Nephron progenitor cell (in vitro differentiated cells): ENCODE measurements at regions not wholly inside any gene's neighbourhood (a gene's known extent, or its start where the extent isn't known, plus 50 kb on each side); places are given as distances from the start of the nearest gene placed in this dataset.

Experiments
- DNase-seq: peaks from one replicate; pipeline ENCODE4 v3.0.0; 2021
- H3K27ac Mint-ChIP-seq: 2 replicates; pipeline ENCODE4 v1.8.0; 2021; ENCODE audit warnings: mild to moderate bottlenecking, moderate library complexity, mixed read lengths
- H3K27me3 Mint-ChIP-seq: 2 replicates; pipeline ENCODE4 v1.8.0; 2021; ENCODE audit warnings: mild to moderate bottlenecking, low read depth, mixed read lengths; ENCODE audit not compliant: poor library complexity
- H3K36me3 Mint-ChIP-seq: 2 replicates; pipeline ENCODE4 v1.8.0; 2021; ENCODE audit warnings: low read depth, mixed read lengths
- H3K4me1 Mint-ChIP-seq: 2 replicates; pipeline ENCODE4 v1.8.0; 2021; ENCODE audit warnings: mixed read lengths
- H3K4me3 Mint-ChIP-seq: 2 replicates; pipeline ENCODE4 v1.8.0; 2021; ENCODE audit warnings: mild to moderate bottlenecking, moderate library complexity, mixed read lengths
- H3K9me3 Mint-ChIP-seq: 2 replicates; pipeline ENCODE4 v1.8.0; 2021; ENCODE audit warnings: mild to moderate bottlenecking, moderate library complexity, mixed read lengths
- CTCF ChIP-seq: fragments of 200-600 bp; sonication (generic); IDR thresholded peaks from 2 replicates; pipeline ENCODE4 v1.5.0; 2021; ENCODE audit warnings: antibody characterized with exemption

GRCh38 chr16:79366635-79367034 is 233.9 kb downstream of the MAF start:
- peaks cover 10% of the 10 kb centered on the region for H3K27me3 Mint-ChIP-seq
- no peak for TF ChIP-seq CTCF
- H3K36me3 Mint-ChIP-seq = peaks cover 5% of the 10 kb centered on the region
- no peak overlapping the region for H3K27ac Mint-ChIP-seq
- H3K9me3 Mint-ChIP-seq = peaks cover 16% of the 10 kb centered on the region
- H3K4me3 Mint-ChIP-seq = no peak overlapping the region
- no peaks in the 10 kb centered on the region for H3K4me1 Mint-ChIP-seq
- no peak for DNase-seq

- peaks cover 9% of the 10 kb centered on the region for H3K9me3 Mint-ChIP-seq
- H3K4me1 Mint-ChIP-seq = no peaks in the 10 kb centered on the region
- peaks cover 7% of the 10 kb centered on the region for H3K27me3 Mint-ChIP-seq
- TF ChIP-seq CTCF = no peak
- no peaks in the 10 kb centered on the region for H3K36me3 Mint-ChIP-seq
- no peak for DNase-seq
- H3K4me3 Mint-ChIP-seq = no peak overlapping the region
- no peak overlapping the region for H3K27ac Mint-ChIP-seq
Observed at GRCh38 chr16:79365702-79366101, 234.8 kb downstream of the MAF start.

- no peak for TF ChIP-seq CTCF
- Mint-ChIP-seq H3K27me3 (peaks cover 12% of the 10 kb centered on the region), H3K9me3 (peaks cover 6% of the 10 kb centered on the region), H3K4me3 (no peak overlapping the region), H3K4me1 (no peaks in the 10 kb centered on the region), H3K36me3 (no peaks in the 10 kb centered on the region), H3K27ac (no peak overlapping the region)
- no peak for DNase-seq
Observed at GRCh38 chr16:79363484-79363883, 237.1 kb downstream of the MAF start.

GRCh38 chr16:79363035-79363434 is 237.5 kb downstream of the MAF start:
- TF ChIP-seq CTCF = no peak
- Mint-ChIP-seq H3K4me1 (no peaks in the 10 kb centered on the region), H3K36me3 (no peaks in the 10 kb centered on the region), H3K27me3 (peaks cover 12% of the 10 kb centered on the region), H3K9me3 (peaks cover 6% of the 10 kb centered on the region), H3K27ac (no peak overlapping the region), H3K4me3 (no peak overlapping the region)
- no peak for DNase-seq

- H3K27ac Mint-ChIP-seq = no peak overlapping the region
- no peak for DNase-seq
- H3K4me1 Mint-ChIP-seq = no peaks in the 10 kb centered on the region
- H3K4me3 Mint-ChIP-seq = no peak overlapping the region
- peaks cover 12% of the 10 kb centered on the region for H3K27me3 Mint-ChIP-seq
- H3K36me3 Mint-ChIP-seq = no peaks in the 10 kb centered on the region
- TF ChIP-seq CTCF = no peak
- peaks cover 6% of the 10 kb centered on the region for H3K9me3 Mint-ChIP-seq
Observed at GRCh38 chr16:79362300-79362970, 238.1 kb downstream of the MAF start.

- Mint-ChIP-seq H3K27me3 (peaks cover 14% of the 10 kb centered on the region), H3K4me3 (no peak overlapping the region), H3K9me3 (no peaks in the 10 kb centered on the region), H3K27ac (no peak overlapping the region), H3K4me1 (no peaks in the 10 kb centered on the region), H3K36me3 (no peaks in the 10 kb centered on the region)
- no peak for TF ChIP-seq CTCF
- DNase-seq = no peak
Observed at GRCh38 chr16:79361132-79361751, 239.3 kb downstream of the MAF start.
